Fibroblast of lung (primary cell): ENCODE measurements at regions not wholly inside any gene's neighbourhood (a gene's known extent, or its start where the extent isn't known, plus 50 kb on each side); places are given as distances from the start of the nearest gene placed in this dataset.

ENCODE experiments used
- EZH2 ChIP-seq: IDR thresholded peaks from 2 replicates; pipeline ENCODE4 v1.5.1; 2012; ENCODE audit warnings: low read length, control low read depth, mild to moderate bottlenecking; ENCODE audit errors: missing control alignments
- TF ChIP-seq, protein P1 (sequence below), 2 donors: IDR thresholded peaks in 1 of 2; conservative IDR thresholded peaks in 1 of 2; 1 replicate in 1 of 2; 2 replicates in 1 of 2; pipeline ENCODE4 v1.5.1; 2011 to 2012; ENCODE audit warnings: low read length in 2 of 2, control low read depth in 1 of 2, inconsistent platforms in 1 of 2, low read depth in 1 of 2, mild to moderate bottlenecking in 1 of 2

DNA sequence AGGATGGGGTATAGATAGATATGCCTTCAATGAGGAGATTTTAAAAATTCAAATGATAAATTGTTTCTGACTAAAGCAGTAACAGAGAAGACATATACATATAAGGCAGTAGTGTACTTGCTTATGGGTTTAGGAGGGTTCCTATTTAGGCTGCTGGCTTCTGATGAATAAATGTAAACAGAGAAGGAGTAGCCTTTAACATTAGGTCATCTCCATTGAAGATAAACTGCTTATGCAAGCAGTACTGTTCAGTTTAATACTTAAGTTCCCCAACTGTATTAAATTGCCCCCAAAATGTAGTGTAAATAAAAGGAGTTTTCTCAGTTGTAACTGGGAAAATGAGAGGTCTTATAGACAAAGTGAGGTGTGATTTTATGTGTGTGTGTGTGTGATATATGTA, 217.7 kb upstream of the TMEFF2 start:
- TF ChIP-seq, protein P1, sequence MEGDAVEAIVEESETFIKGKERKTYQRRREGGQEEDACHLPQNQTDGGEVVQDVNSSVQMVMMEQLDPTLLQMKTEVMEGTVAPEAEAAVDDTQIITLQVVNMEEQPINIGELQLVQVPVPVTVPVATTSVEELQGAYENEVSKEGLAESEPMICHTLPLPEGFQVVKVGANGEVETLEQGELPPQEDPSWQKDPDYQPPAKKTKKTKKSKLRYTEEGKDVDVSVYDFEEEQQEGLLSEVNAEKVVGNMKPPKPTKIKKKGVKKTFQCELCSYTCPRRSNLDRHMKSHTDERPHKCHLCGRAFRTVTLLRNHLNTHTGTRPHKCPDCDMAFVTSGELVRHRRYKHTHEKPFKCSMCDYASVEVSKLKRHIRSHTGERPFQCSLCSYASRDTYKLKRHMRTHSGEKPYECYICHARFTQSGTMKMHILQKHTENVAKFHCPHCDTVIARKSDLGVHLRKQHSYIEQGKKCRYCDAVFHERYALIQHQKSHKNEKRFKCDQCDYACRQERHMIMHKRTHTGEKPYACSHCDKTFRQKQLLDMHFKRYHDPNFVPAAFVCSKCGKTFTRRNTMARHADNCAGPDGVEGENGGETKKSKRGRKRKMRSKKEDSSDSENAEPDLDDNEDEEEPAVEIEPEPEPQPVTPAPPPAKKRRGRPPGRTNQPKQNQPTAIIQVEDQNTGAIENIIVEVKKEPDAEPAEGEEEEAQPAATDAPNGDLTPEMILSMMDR (conservative IDR thresholded peaks at IDR 0.05 in 1 of 2, IDR thresholded peaks at IDR 0.05 in 1 of 2; ENCODE audit: low read depth in 1 of 2, low read length in 2 of 2): no peak
- no peak for TF ChIP-seq EZH2
